ENCODE measurements at regions not wholly inside any gene's neighbourhood (a gene's known extent, or its start where the extent isn't known, plus 50 kb on each side); places are given as distances from the start of the nearest gene placed in this dataset.

GRCh38 chr13:62234780-62235440 lies 819.3 kb upstream of the PCDH20 start:
- no peaks in the 10 kb centered on the region for H3K4me1 ChIP-seq (ENCODE audit: control extremely low read depth in 1 of 4, control insufficient read depth in 4 of 4, insufficient read depth in 4 of 4, low read length in 3 of 4)
- ChIA-PET CTCF (interaction anchor here (0.6 kb wide), 1 partner anchor 125 kb away, joined by 4 read pairs; no protein-coding TSS in a partner anchor), POLR2A (no interaction called here)
- WGBS (ENCODE audit: insufficient coverage) = no CpG with 5 or more reads among the region's 2 CpGs
- no peaks in the 10 kb centered on the region for H3K36me3 ChIP-seq (ENCODE audit: control insufficient read depth in 4 of 4, insufficient read depth in 4 of 4, low read length in 3 of 4)
- no peak overlapping the region for H3K4me3 ChIP-seq (ENCODE audit: control insufficient read depth in 1 of 7, extremely low read depth in 1 of 7, insufficient read depth in 4 of 7, low read depth in 2 of 7, low read length in 6 of 7)
- H3K27ac ChIP-seq (ENCODE audit: insufficient read depth in 1 of 2, low read depth in 1 of 2, low read length in 2 of 2, poor library complexity in 1 of 2, severe bottlenecking in 2 of 2) = no peak overlapping the region
- no peak for DNase-seq
- H3K27me3 ChIP-seq (replicated peaks in 2 of 5; ENCODE audit: control insufficient read depth in 4 of 5, insufficient read depth in 5 of 5, low read length in 4 of 5) = no peaks in the 10 kb centered on the region
- H3K9me3 ChIP-seq (ENCODE audit: control extremely low read depth in 1 of 5, control insufficient read depth in 4 of 5, insufficient read depth in 2 of 5, low read depth in 1 of 5, low read length in 4 of 5) = no peaks in the 10 kb centered on the region

GRCh38 chr13:62210951-62211350 lies 795.3 kb upstream of the PCDH20 start:
- Histone ChIP-seq H3K4me3 (ENCODE audit: control insufficient read depth in 1 of 7, extremely low read depth in 1 of 7, insufficient read depth in 4 of 7, low read depth in 2 of 7, low read length in 6 of 7) (no peak overlapping the region), H3K9me3 (ENCODE audit: control extremely low read depth in 1 of 5, control insufficient read depth in 4 of 5, insufficient read depth in 2 of 5, low read depth in 1 of 5, low read length in 4 of 5) (no peaks in the 10 kb centered on the region), H3K4me1 (ENCODE audit: control extremely low read depth in 1 of 4, control insufficient read depth in 4 of 4, insufficient read depth in 4 of 4, low read length in 3 of 4) (no peaks in the 10 kb centered on the region), H3K36me3 (ENCODE audit: control insufficient read depth in 4 of 4, insufficient read depth in 4 of 4, low read length in 3 of 4) (no peaks in the 10 kb centered on the region), H3K27ac (ENCODE audit: insufficient read depth in 1 of 2, low read depth in 1 of 2, low read length in 2 of 2, poor library complexity in 1 of 2, severe bottlenecking in 2 of 2) (no peak overlapping the region), H3K27me3 (replicated peaks in 2 of 5; ENCODE audit: control insufficient read depth in 4 of 5, insufficient read depth in 5 of 5, low read length in 4 of 5) (no peaks in the 10 kb centered on the region)
- WGBS (ENCODE audit: insufficient coverage) = 43% methylated on average over 1 of the region's 3 CpGs
- ChIA-PET CTCF (no interaction called here), POLR2A (no interaction called here)
- no peak for DNase-seq

- Histone ChIP-seq H3K4me1 (ENCODE audit: control extremely low read depth in 1 of 4, control insufficient read depth in 4 of 4, insufficient read depth in 4 of 4, low read length in 3 of 4) (no peaks in the 10 kb centered on the region), H3K27me3 (replicated peaks in 2 of 5; ENCODE audit: control insufficient read depth in 4 of 5, insufficient read depth in 5 of 5, low read length in 4 of 5) (no peaks in the 10 kb centered on the region), H3K36me3 (ENCODE audit: control insufficient read depth in 4 of 4, insufficient read depth in 4 of 4, low read length in 3 of 4) (no peaks in the 10 kb centered on the region), H3K4me3 (ENCODE audit: control insufficient read depth in 1 of 7, extremely low read depth in 1 of 7, insufficient read depth in 4 of 7, low read depth in 2 of 7, low read length in 6 of 7) (no peak overlapping the region), H3K27ac (ENCODE audit: insufficient read depth in 1 of 2, low read depth in 1 of 2, low read length in 2 of 2, poor library complexity in 1 of 2, severe bottlenecking in 2 of 2) (no peak overlapping the region), H3K9me3 (ENCODE audit: control extremely low read depth in 1 of 5, control insufficient read depth in 4 of 5, insufficient read depth in 2 of 5, low read depth in 1 of 5, low read length in 4 of 5) (peaks cover 0 to 3% (median 0%) of the 10 kb centered on the region in 5 experiments)
- no peak for DNase-seq
- WGBS (ENCODE audit: insufficient coverage) = 95% methylated on average over 9 of the region's 10 CpGs
- ChIA-PET POLR2A (no interaction called here), CTCF (no interaction called here)
These were observed 793.9 kb upstream of the PCDH20 start for GRCh38 chr13:62209529-62209928.

- Histone ChIP-seq H3K4me3 (ENCODE audit: control insufficient read depth in 1 of 7, extremely low read depth in 1 of 7, insufficient read depth in 4 of 7, low read depth in 2 of 7, low read length in 6 of 7) (no peak overlapping the region), H3K36me3 (ENCODE audit: control insufficient read depth in 4 of 4, insufficient read depth in 4 of 4, low read length in 3 of 4) (no peaks in the 10 kb centered on the region), H3K27ac (ENCODE audit: insufficient read depth in 1 of 2, low read depth in 1 of 2, low read length in 2 of 2, poor library complexity in 1 of 2, severe bottlenecking in 2 of 2) (no peak overlapping the region), H3K27me3 (replicated peaks in 2 of 5; ENCODE audit: control insufficient read depth in 4 of 5, insufficient read depth in 5 of 5, low read length in 4 of 5) (no peaks in the 10 kb centered on the region), H3K4me1 (ENCODE audit: control extremely low read depth in 1 of 4, control insufficient read depth in 4 of 4, insufficient read depth in 4 of 4, low read length in 3 of 4) (no peaks in the 10 kb centered on the region), H3K9me3 (ENCODE audit: control extremely low read depth in 1 of 5, control insufficient read depth in 4 of 5, insufficient read depth in 2 of 5, low read depth in 1 of 5, low read length in 4 of 5) (peaks cover 0 to 3% (median 0%) of the 10 kb centered on the region in 5 experiments)
- ChIA-PET CTCF (no interaction called here), POLR2A (no interaction called here)
- DNase-seq = no peak
- 100% methylated on average over 2 of the region's 2 CpGs for WGBS (ENCODE audit: insufficient coverage)
These were observed 791.7 kb upstream of the PCDH20 start for GRCh38 chr13:62207388-62207787.

GRCh38 chr13:62206165-62206564 lies 790.5 kb upstream of the PCDH20 start:
- H3K9me3 ChIP-seq (ENCODE audit: control extremely low read depth in 1 of 5, control insufficient read depth in 4 of 5, insufficient read depth in 2 of 5, low read depth in 1 of 5, low read length in 4 of 5) = peaks cover 0 to 3% (median 0%) of the 10 kb centered on the region in 5 experiments
- no peaks in the 10 kb centered on the region for H3K27me3 ChIP-seq (replicated peaks in 2 of 5; ENCODE audit: control insufficient read depth in 4 of 5, insufficient read depth in 5 of 5, low read length in 4 of 5)
- ChIA-PET POLR2A (no interaction called here), CTCF (no interaction called here)
- no peak overlapping the region for H3K27ac ChIP-seq (ENCODE audit: insufficient read depth in 1 of 2, low read depth in 1 of 2, low read length in 2 of 2, poor library complexity in 1 of 2, severe bottlenecking in 2 of 2)
- H3K4me3 ChIP-seq (ENCODE audit: control insufficient read depth in 1 of 7, extremely low read depth in 1 of 7, insufficient read depth in 4 of 7, low read depth in 2 of 7, low read length in 6 of 7) = no peak overlapping the region
- DNase-seq = no peak
- H3K4me1 ChIP-seq (ENCODE audit: control extremely low read depth in 1 of 4, control insufficient read depth in 4 of 4, insufficient read depth in 4 of 4, low read length in 3 of 4) = no peaks in the 10 kb centered on the region
- no peaks in the 10 kb centered on the region for H3K36me3 ChIP-seq (ENCODE audit: control insufficient read depth in 4 of 4, insufficient read depth in 4 of 4, low read length in 3 of 4)

- no peaks in the 10 kb centered on the region for H3K4me1 ChIP-seq (ENCODE audit: control extremely low read depth in 1 of 4, control insufficient read depth in 4 of 4, insufficient read depth in 4 of 4, low read length in 3 of 4)
- CTCF ChIA-PET = no interaction called here
These were observed 789.6 kb upstream of the PCDH20 start for GRCh38 chr13:62205273-62205672.

GRCh38 chr13:62194371-62194770 lies 778.7 kb upstream of the PCDH20 start:
- Histone ChIP-seq H3K36me3 (ENCODE audit: control insufficient read depth in 4 of 4, insufficient read depth in 4 of 4, low read length in 3 of 4) (no peaks in the 10 kb centered on the region), H3K27me3 (replicated peaks in 2 of 5; ENCODE audit: control insufficient read depth in 4 of 5, insufficient read depth in 5 of 5, low read length in 4 of 5) (no peaks in the 10 kb centered on the region), H3K9me3 (ENCODE audit: control extremely low read depth in 1 of 5, control insufficient read depth in 4 of 5, insufficient read depth in 2 of 5, low read depth in 1 of 5, low read length in 4 of 5) (no peaks in the 10 kb centered on the region), H3K4me1 (ENCODE audit: control extremely low read depth in 1 of 4, control insufficient read depth in 4 of 4, insufficient read depth in 4 of 4, low read length in 3 of 4) (no peaks in the 10 kb centered on the region), H3K27ac (ENCODE audit: insufficient read depth in 1 of 2, low read depth in 1 of 2, low read length in 2 of 2, poor library complexity in 1 of 2, severe bottlenecking in 2 of 2) (no peak overlapping the region), H3K4me3 (ENCODE audit: control insufficient read depth in 1 of 7, extremely low read depth in 1 of 7, insufficient read depth in 4 of 7, low read depth in 2 of 7, low read length in 6 of 7) (no peak overlapping the region)
- ChIA-PET POLR2A (no interaction called here), CTCF (no interaction called here)
- WGBS (ENCODE audit: insufficient coverage) = 83% methylated on average over 2 of the region's 3 CpGs
- no peak for DNase-seq

More at GRCh38 chr13:62205273-62205672, 789.6 kb upstream of the PCDH20 start:
- peaks cover 0 to 3% (median 0%) of the 10 kb centered on the region in 5 experiments for H3K9me3 ChIP-seq (ENCODE audit: control extremely low read depth in 1 of 5, control insufficient read depth in 4 of 5, insufficient read depth in 2 of 5, low read depth in 1 of 5, low read length in 4 of 5)
- WGBS (ENCODE audit: insufficient coverage) = 100% methylated on average over 2 of the region's 3 CpGs
- no peak overlapping the region for H3K4me3 ChIP-seq (ENCODE audit: control insufficient read depth in 1 of 7, extremely low read depth in 1 of 7, insufficient read depth in 4 of 7, low read depth in 2 of 7, low read length in 6 of 7)
- POLR2A ChIA-PET = no interaction called here
- H3K36me3 ChIP-seq (ENCODE audit: control insufficient read depth in 4 of 4, insufficient read depth in 4 of 4, low read length in 3 of 4) = no peaks in the 10 kb centered on the region
- H3K27me3 ChIP-seq (replicated peaks in 2 of 5; ENCODE audit: control insufficient read depth in 4 of 5, insufficient read depth in 5 of 5, low read length in 4 of 5) = no peaks in the 10 kb centered on the region
- no peak overlapping the region for H3K27ac ChIP-seq (ENCODE audit: insufficient read depth in 1 of 2, low read depth in 1 of 2, low read length in 2 of 2, poor library complexity in 1 of 2, severe bottlenecking in 2 of 2)
- no peak for DNase-seq
